Activated CD8-positive, alpha-beta T cell treated with anti-CD3 and anti-CD28 coated beads for 36 hours (primary cell): ENCODE measurements at regions not wholly inside any gene's neighbourhood (a gene's known extent, or its start where the extent isn't known, plus 50 kb on each side); places are given as distances from the start of the nearest gene placed in this dataset.
"Not testable (repeated sequence)": the region's sequence is repeated elsewhere in the genome, so short reads cannot be mapped to it uniquely, and the experiment has no call there.

Source experiments
- ATAC-seq: fragments of 200-7000 bp; cut with Tn5 transposase; one replicate; pipeline ENCODE4 v1.10.0; 2021; ENCODE audit warnings: mild to moderate bottlenecking, moderate library complexity
- CTCF ChIA-PET: fragments of 350-600 bp; sonication (Branson Sonifier 250); formaldehyde crosslinking; loops from one replicate; lab custom pipeline; 2021; ENCODE audit warnings: antibody characterized with exemption; lab: Charles Lee
- POLR2A ChIA-PET: fragments of 350-600 bp; sonication (Branson Sonifier 250); formaldehyde crosslinking; loops from one replicate; lab custom pipeline; 2021; ENCODE audit warnings: antibody characterized with exemption; lab: Charles Lee
- DNase-seq: peaks from one replicate; pipeline ENCODE4 v3.0.0-alpha.2; 2020
- H3K27ac Mint-ChIP-seq: one replicate; pipeline ENCODE4 v1.8.0; 2021; ENCODE audit warnings: mild to moderate bottlenecking, mixed read lengths
- H3K27me3 Mint-ChIP-seq: one replicate; pipeline ENCODE4 v1.8.0; 2021; ENCODE audit warnings: mixed read lengths
- H3K36me3 Mint-ChIP-seq: one replicate; pipeline ENCODE4 v1.8.0; 2021; ENCODE audit warnings: low read depth, mixed read lengths
- H3K4me1 Mint-ChIP-seq: one replicate; pipeline ENCODE4 v1.8.0; 2021; ENCODE audit warnings: low read depth, mixed read lengths
- H3K4me3 Mint-ChIP-seq: one replicate; pipeline ENCODE4 v1.8.0; 2021; ENCODE audit warnings: mild to moderate bottlenecking, moderate library complexity, mixed read lengths
- H3K9me3 Mint-ChIP-seq: one replicate; pipeline ENCODE4 v1.8.0; 2021; ENCODE audit warnings: mixed read lengths
- CTCF ChIP-seq: fragments of 200-600 bp; IDR thresholded peaks from one replicate; pipeline ENCODE4 v1.8.0; 2022; ENCODE audit warnings: antibody characterized with exemption, mild to moderate bottlenecking
- intact Hi-C: fragments of 100-400 bp; cut with micrococcal nuclease; formaldehyde crosslinking; loops from one replicate; pipeline ENCODE4 v1.10.0; 2022

- no peak for TF ChIP-seq CTCF
- POLR2A ChIA-PET = interaction anchor here (0.5 kb wide), 1 partner anchor 289 kb away, joined by 3 read pairs; no protein-coding TSS in a partner anchor
- CTCF ChIA-PET = no interaction called here
- no peak for DNase-seq
- Mint-ChIP-seq H3K4me3 (no peak overlapping the region), H3K27me3 (no peaks in the 10 kb centered on the region), H3K36me3 (no peaks in the 10 kb centered on the region), H3K4me1 (no peaks in the 10 kb centered on the region), H3K9me3 (peaks cover 7% of the 10 kb centered on the region), H3K27ac (no peak overlapping the region)
- ATAC-seq = no peak
- intact Hi-C loops = no loop called here
These were observed 609.8 kb downstream of the RFPL4B start for GRCh38 chr6:112956696-112957535.

DNA sequence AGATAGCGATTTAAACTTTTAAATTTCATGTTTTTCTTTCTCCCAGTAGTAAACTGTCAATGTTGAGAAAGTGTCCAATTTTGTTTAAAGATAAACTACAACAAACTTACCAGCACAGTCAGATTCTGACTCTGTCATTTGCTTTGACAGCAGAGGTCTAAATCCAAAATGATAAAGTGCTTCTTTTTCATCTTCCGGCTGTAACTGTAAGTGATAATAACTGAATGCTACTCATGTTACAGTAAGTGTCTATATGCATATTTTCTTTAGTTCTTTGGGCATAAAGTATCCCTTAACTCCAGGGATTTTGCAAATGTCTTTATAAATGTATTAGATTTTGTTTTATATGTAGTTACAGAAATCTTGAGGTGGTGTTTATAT lies 610.4 kb downstream of the RFPL4B start:
- DNase-seq = no peak
- intact Hi-C loops = no loop called here
- POLR2A ChIA-PET = no interaction called here
- TF ChIP-seq CTCF = no peak
- Mint-ChIP-seq H3K4me3 (no peak overlapping the region), H3K27me3 (no peaks in the 10 kb centered on the region), H3K9me3 (peaks cover 7% of the 10 kb centered on the region), H3K4me1 (no peaks in the 10 kb centered on the region), H3K27ac (no peak overlapping the region), H3K36me3 (no peaks in the 10 kb centered on the region)
- no peak for ATAC-seq
- CTCF ChIA-PET = no interaction called here

DNA sequence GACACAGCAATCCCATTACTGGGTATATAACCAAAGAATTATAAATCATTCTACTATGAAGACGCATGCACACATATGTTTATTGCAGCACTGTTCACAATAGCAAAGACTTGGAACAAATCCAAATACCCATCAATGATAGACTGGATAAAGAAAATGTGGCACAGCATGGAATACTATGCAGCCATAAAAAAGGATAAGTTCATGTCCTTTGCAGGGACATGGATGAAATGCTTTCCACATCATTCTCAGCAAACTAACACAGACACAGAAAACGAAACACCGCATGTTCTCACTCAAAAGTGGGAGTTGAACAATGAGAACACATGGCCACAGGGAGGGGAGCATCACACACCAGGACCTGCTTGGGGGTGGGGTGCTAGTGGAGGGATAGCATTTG lies 613.0 kb downstream of the RFPL4B start:
- ATAC-seq, intact Hi-C loops, CTCF ChIA-PET, H3K4me3 Mint-ChIP-seq, DNase-seq, H3K36me3 Mint-ChIP-seq, POLR2A ChIA-PET, H3K27me3 Mint-ChIP-seq, H3K9me3 Mint-ChIP-seq, H3K4me1 Mint-ChIP-seq, H3K27ac Mint-ChIP-seq: not testable (repeated sequence)

- Mint-ChIP-seq H3K9me3 (peaks cover 4% of the 10 kb centered on the region), H3K4me1 (no peaks in the 10 kb centered on the region), H3K27ac (no peak overlapping the region), H3K27me3 (no peaks in the 10 kb centered on the region), H3K36me3 (no peaks in the 10 kb centered on the region), H3K4me3 (no peak overlapping the region)
- POLR2A ChIA-PET = no interaction called here
- CTCF ChIA-PET = no interaction called here
- DNase-seq (no peak), ATAC-seq (no peak)
- intact Hi-C loops = no loop called here
- TF ChIP-seq CTCF = no peak
These were observed 620.8 kb downstream of the RFPL4B start for GRCh38 chr6:112967974-112968373.

DNA sequence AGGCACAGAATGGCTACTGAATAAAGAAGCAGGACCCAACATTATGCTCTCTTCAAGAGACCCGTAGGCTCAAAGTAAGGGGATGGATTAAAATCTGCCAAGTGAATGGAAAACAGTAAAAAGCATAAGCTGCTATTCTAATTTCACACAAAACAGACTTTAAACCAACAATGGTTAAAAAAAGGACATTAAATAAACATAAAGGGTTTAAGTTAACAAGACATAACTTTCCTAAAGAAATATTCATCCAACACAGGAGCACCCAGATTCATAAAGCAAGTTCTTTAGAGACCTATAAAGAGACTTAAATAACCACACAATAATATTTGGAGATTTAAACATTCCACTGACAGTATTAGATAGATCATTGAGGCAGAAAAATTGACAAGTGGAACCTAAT lies 624.5 kb downstream of the RFPL4B start:
- peaks cover 10% of the 10 kb centered on the region for H3K9me3 Mint-ChIP-seq
- ATAC-seq (no peak), DNase-seq (no peak)
- ChIA-PET POLR2A (no interaction called here), CTCF (no interaction called here)
- no peaks in the 10 kb centered on the region for H3K27me3 Mint-ChIP-seq
- no peak overlapping the region for H3K27ac Mint-ChIP-seq
- H3K4me1 Mint-ChIP-seq = no peaks in the 10 kb centered on the region
- no peak overlapping the region for H3K4me3 Mint-ChIP-seq
- no peak for TF ChIP-seq CTCF
- intact Hi-C loops = no loop called here
- H3K36me3 Mint-ChIP-seq = no peaks in the 10 kb centered on the region

DNA sequence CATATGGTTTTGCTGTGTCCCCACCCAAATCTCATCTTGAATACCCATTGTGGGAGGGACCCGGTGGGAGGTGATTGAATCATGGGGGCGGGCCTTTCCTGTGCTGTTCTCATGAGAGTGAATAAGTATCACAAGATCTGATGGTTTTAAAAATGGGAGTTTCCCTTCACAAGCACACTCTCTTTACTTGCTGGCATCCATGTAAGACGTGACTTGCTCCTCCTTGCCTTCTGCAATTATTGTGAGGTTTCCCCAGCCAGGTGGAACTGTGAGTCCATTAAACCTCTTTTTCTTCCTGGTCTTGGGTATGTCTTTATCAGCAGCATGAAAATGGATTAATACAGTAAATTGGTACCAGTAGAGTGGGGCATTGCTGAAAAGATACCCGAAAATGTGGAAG lies 627.8 kb downstream of the RFPL4B start:
- H3K4me1 Mint-ChIP-seq, DNase-seq, H3K36me3 Mint-ChIP-seq, H3K27me3 Mint-ChIP-seq, ATAC-seq, H3K27ac Mint-ChIP-seq, H3K4me3 Mint-ChIP-seq, intact Hi-C loops, POLR2A ChIA-PET, CTCF ChIA-PET: not testable (repeated sequence)
- peaks cover 14% of the 10 kb centered on the region for H3K9me3 Mint-ChIP-seq

DNA sequence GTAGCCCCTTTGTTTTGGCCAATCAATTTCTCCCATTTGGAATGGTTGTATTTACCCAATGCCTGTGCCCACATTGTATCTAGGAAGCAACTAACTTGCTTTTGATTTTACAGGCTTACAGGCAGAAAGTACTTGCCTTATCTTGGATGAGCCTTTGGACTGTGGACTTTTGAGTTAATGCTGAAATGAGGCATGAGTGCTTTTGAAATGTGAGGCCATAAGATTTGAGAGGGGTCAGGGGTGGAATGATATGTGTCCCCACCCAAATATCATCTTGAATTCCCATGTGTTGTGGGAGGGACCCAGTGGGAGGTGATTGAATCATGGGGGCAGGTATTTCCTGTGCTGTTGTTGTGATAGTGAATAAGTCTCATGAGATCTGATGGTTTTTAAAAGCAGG lies 629.4 kb downstream of the RFPL4B start:
- DNase-seq, H3K4me3 Mint-ChIP-seq, H3K27ac Mint-ChIP-seq, intact Hi-C loops, H3K27me3 Mint-ChIP-seq, H3K4me1 Mint-ChIP-seq, POLR2A ChIA-PET, ATAC-seq, H3K36me3 Mint-ChIP-seq: not testable (repeated sequence)
- CTCF ChIA-PET = interaction anchor here (1.0 kb wide), 1 partner anchor 11 kb away, joined by 3 read pairs; no protein-coding TSS in a partner anchor
- H3K9me3 Mint-ChIP-seq = peaks cover 14% of the 10 kb centered on the region
